HG03575 (cell line): ENCODE measurements at regions not wholly inside any gene's neighbourhood (a gene's known extent, or its start where the extent isn't known, plus 50 kb on each side); places are given as distances from the start of the nearest gene placed in this dataset.
"Not testable (repeated sequence)": the region's sequence is repeated elsewhere in the genome, so short reads cannot be mapped to it uniquely, and the experiment has no call there.

ENCODE experiments used
- ATAC-seq: cut with Tn5 transposase; IDR thresholded peaks from one replicate; pipeline ENCODE4 v1.9.1; 2021; ENCODE audit not compliant: unreplicated experiment, insufficient number of reproducible peaks, low FRiP score; ENCODE audit errors: extremely low read depth

GRCh38 chr18:64436111-64436510 is 287.2 kb upstream of the LINC00305 start:
- no peak for ATAC-seq

GRCh38 chr18:64419156-64419555 is 270.3 kb upstream of the LINC00305 start:
- no peak for ATAC-seq

GRCh38 chr18:64416990-64417389 is 268.1 kb upstream of the LINC00305 start:
- ATAC-seq: no peak

GRCh38 chr18:64415218-64415617 is 266.3 kb upstream of the LINC00305 start:
- ATAC-seq: no peak

- no peak for ATAC-seq
Observed at GRCh38 chr18:64410685-64411084, 261.8 kb upstream of the LINC00305 start.

- ATAC-seq: no peak
Observed at GRCh38 chr18:64409511-64409910, 260.6 kb upstream of the LINC00305 start.

GRCh38 chr18:64407606-64408005 is 258.7 kb upstream of the LINC00305 start:
- no peak for ATAC-seq

GRCh38 chr18:64405161-64405560 is 256.3 kb upstream of the LINC00305 start:
- no peak for ATAC-seq

- no peak for ATAC-seq
Observed at GRCh38 chr18:64403784-64404503, 255.1 kb upstream of the LINC00305 start.

- ATAC-seq: no peak
Observed at GRCh38 chr18:64402636-64403035, 253.7 kb upstream of the LINC00305 start.

GRCh38 chr18:64401268-64402060 is 252.6 kb upstream of the LINC00305 start:
- ATAC-seq: no peak

- no peak for ATAC-seq
Observed at GRCh38 chr18:64399566-64399965, 250.7 kb upstream of the LINC00305 start.

GRCh38 chr18:64398320-64398719 is 249.4 kb upstream of the LINC00305 start:
- ATAC-seq: no peak

GRCh38 chr18:64392202-64392601 is 243.3 kb upstream of the LINC00305 start:
- ATAC-seq: no peak

- no peak for ATAC-seq
Observed at GRCh38 chr18:64384101-64384500, 235.2 kb upstream of the LINC00305 start.

GRCh38 chr18:64380117-64380516 is 231.2 kb upstream of the LINC00305 start:
- ATAC-seq: peak; percentile 99

GRCh38 chr18:64379662-64380061 is 230.8 kb upstream of the LINC00305 start:
- ATAC-seq: no peak

GRCh38 chr18:64377446-64377845 is 228.6 kb upstream of the LINC00305 start:
- no peak for ATAC-seq

GRCh38 chr18:64372850-64373249 is 224.0 kb upstream of the LINC00305 start:
- ATAC-seq: no peak

- ATAC-seq: not testable (repeated sequence)
Observed at GRCh38 chr18:64369830-64370440, 221.0 kb upstream of the LINC00305 start.
